Activated CD4-positive, alpha-beta T cell treated with anti-CD3 and anti-CD28 coated beads for 36 hours (primary cell): ENCODE measurements at regions not wholly inside any gene's neighbourhood (a gene's known extent, or its start where the extent isn't known, plus 50 kb on each side); places are given as distances from the start of the nearest gene placed in this dataset.
A peak's percentile ranks its signal among the peaks of the same experiment; 100 is the strongest.

Experiments used
- ATAC-seq: fragments of 200-7000 bp; cut with Tn5 transposase; one replicate; pipeline ENCODE4 v1.10.0; 2021; ENCODE audit warnings: mild to moderate bottlenecking, moderate library complexity
- CTCF ChIA-PET: fragments of 350-600 bp; sonication (Branson Sonifier 250); formaldehyde crosslinking; loops from one replicate; lab custom pipeline; 2021; ENCODE audit warnings: antibody characterized with exemption; lab: Charles Lee
- POLR2A ChIA-PET: fragments of 350-600 bp; sonication (Branson Sonifier 250); formaldehyde crosslinking; loops from one replicate; lab custom pipeline; 2021; ENCODE audit warnings: antibody characterized with exemption, inconsistent platforms; lab: Charles Lee
- DNase-seq: peaks from one replicate; pipeline ENCODE4 v3.0.0-alpha.2; 2020
- H3K27ac Mint-ChIP-seq: one replicate; pipeline ENCODE4 v1.8.0; 2021; ENCODE audit warnings: mixed read lengths
- H3K27me3 Mint-ChIP-seq: one replicate; pipeline ENCODE4 v1.8.0; 2021; ENCODE audit warnings: mixed read lengths
- H3K36me3 Mint-ChIP-seq: one replicate; pipeline ENCODE4 v1.8.0; 2021; ENCODE audit warnings: low read depth, mixed read lengths
- H3K4me1 Mint-ChIP-seq: one replicate; pipeline ENCODE4 v1.8.0; 2021; ENCODE audit warnings: mixed read lengths
- H3K4me3 Mint-ChIP-seq: one replicate; pipeline ENCODE4 v1.8.0; 2021; ENCODE audit warnings: mild to moderate bottlenecking, moderate library complexity, mixed read lengths
- H3K9me3 Mint-ChIP-seq: one replicate; pipeline ENCODE4 v1.8.0; 2021; ENCODE audit warnings: low read depth, mixed read lengths
- intact Hi-C, 2 experiments: fragments of 100-400 bp; cut with DNase I in 1 of 2; cut with micrococcal nuclease in 1 of 2; formaldehyde crosslinking; loops; one replicate each; pipeline versions ENCODE4 v1.14.2 to v1.15.1; 2022 to 2024; cut with DNase I, micrococcal nuclease

DNA sequence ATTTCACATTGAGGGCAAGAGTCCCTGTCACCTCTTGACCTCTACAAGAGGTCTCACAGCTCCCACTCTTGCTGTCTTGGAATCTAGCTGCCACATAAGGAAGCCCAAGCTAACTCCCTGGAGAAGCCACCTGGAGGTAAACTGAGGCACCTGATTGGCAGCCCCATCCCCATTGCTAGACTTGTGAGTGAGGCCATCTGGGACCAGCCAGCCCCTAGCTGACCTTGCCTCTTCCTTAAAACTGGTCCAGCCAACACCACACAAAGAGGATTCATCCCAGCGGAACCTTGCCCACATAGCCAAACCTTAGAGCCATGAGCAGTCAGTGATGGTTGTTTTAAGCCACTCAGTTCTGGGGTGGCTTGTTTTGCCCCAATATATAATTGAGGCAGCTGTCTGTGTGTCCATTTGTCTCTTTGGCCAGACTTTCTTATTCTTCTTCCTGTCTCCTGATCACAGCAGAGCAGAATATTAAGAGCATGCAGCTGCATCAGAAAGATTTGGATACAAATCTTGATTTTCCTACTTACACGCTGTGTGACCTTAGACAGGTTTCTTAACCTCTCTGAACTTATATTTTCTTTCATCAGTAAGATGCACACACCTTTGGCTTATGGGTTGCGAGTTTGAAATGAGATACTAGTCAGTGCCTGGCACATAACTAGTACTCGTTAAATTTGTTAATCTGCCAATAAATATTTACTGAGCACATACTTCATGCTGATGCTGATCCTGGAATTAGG lies 74.3 kb upstream of the TP53I11 start:
- intact Hi-C loops, result no loop called here
- no peaks in the 10 kb centered on the region for H3K9me3 Mint-ChIP-seq
- H3K27me3 Mint-ChIP-seq, result peaks cover 2% of the 10 kb centered on the region
- POLR2A ChIA-PET, result no interaction called here
- no peak for DNase-seq
- no peak overlapping the region for H3K27ac Mint-ChIP-seq
- no peak overlapping the region for H3K4me3 Mint-ChIP-seq
- CTCF ChIA-PET, result interaction anchor here (1.1 kb wide), 1 partner anchor 80 kb away, joined by 3 read pairs; no protein-coding TSS in a partner anchor
- H3K4me1 Mint-ChIP-seq, result peaks cover 11% of the 10 kb centered on the region
- ATAC-seq, result no peak
- no peaks in the 10 kb centered on the region for H3K36me3 Mint-ChIP-seq

DNA sequence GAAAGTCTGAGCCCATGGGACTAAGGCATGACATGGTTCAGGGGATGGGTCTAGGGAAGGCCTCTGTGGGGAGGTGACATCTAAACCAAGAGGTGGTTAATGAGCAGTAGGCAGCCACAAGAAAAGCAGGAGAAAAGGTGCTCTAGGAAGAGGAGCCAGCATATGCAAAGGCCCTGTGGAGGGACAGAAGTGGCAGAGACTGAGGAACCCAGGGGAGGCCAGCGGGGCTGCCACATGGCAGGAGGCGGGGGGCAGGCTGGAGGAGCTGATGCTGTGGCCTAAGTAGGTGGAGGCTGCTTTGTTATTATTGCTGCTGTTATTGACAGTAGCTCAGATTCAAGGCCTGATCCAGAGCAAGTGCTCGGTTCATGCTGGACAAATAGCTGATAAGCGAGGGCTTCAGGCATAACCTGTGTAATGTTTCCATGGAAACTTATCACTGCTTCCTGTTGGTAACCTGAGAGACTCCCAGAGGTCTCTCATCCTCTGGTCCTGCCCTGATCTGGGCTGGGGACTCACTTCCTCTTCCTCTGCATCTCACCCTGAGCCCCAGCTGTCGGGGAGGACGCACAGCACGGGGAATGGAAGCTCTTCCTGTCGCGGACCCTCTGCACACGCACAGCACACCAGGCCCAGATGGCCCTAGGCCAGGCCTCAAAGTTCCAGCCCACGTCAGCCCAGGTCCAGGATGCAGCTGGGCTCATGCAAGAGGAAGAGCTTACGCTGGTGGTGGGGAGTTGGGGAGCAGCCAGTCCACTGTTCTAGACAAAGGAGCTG lies 75.2 kb upstream of the TP53I11 start:
- peaks cover 11% of the 10 kb centered on the region for H3K4me1 Mint-ChIP-seq
- no peaks in the 10 kb centered on the region for H3K27me3 Mint-ChIP-seq
- H3K36me3 Mint-ChIP-seq, result no peaks in the 10 kb centered on the region
- peak; percentile 81 for ATAC-seq
- H3K9me3 Mint-ChIP-seq, result no peaks in the 10 kb centered on the region
- CTCF ChIA-PET, result interaction anchor here (0.9 to 1.3 kb wide), 4 partner anchors 9 to 99 kb away, joined by 3 to 6 read pairs (median 4); no protein-coding TSS in a partner anchor
- POLR2A ChIA-PET, result interaction anchor here (0.6 kb wide), 1 partner anchor 86 kb away, joined by 3 read pairs; no protein-coding TSS in a partner anchor
- intact Hi-C loops, result no loop called here
- H3K4me3 Mint-ChIP-seq, result no peak overlapping the region
- no peak overlapping the region for H3K27ac Mint-ChIP-seq
- peak; percentile 18 for DNase-seq

DNA sequence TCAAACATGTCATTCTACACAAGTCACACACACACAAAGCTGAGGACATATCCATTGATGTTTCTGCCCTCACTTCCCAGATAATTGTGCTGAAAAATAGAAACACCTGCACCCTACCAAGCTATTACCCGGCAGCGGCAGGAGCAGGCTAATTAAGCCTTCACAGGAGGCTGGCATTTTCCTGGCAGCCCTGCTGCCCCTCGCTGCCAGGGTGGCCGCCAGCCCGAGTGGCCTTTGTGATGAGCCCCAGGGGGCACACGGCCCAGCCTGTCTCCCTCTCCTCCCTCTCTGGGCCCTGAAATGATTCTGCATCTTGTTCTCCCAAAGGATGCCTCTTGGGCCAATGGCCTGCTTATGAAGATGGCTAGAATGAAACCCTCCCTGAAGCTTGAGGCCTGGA lies 76.2 kb upstream of the TP53I11 start:
- DNase-seq (no peak), ATAC-seq (no peak)
- Mint-ChIP-seq H3K36me3 (no peaks in the 10 kb centered on the region), H3K27me3 (no peaks in the 10 kb centered on the region), H3K4me3 (no peak overlapping the region), H3K9me3 (no peaks in the 10 kb centered on the region), H3K27ac (no peak overlapping the region), H3K4me1 (peaks cover 11% of the 10 kb centered on the region)
- ChIA-PET POLR2A (no interaction called here), CTCF (interaction anchor here (0.6 to 1.3 kb wide), 5 partner anchors 10 to 157 kb away, joined by 3 to 6 read pairs (median 3); no protein-coding TSS in a partner anchor)
- intact Hi-C loops, result no loop called here

DNA sequence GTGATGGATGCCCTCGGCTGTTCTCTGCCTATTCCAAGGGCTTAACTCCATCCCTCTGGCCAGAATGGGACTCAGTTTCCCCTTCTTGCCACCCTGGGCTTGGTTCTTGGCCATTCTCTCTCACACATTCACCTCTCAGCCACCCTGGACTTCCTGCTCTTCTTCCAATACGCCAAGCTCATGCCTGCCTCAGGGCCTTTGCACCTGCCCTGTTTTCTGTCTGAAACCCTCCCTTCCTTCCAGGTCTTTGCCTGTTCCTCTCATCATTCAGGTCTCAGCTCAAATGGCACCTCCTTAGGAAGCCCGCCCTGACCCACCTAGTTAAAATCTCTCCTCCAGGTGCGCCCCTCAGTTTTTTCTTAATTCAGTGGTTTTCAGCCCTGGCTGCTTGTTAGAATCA lies 76.6 kb upstream of the TP53I11 start:
- H3K9me3 Mint-ChIP-seq, result no peaks in the 10 kb centered on the region
- POLR2A ChIA-PET, result no interaction called here

DNA sequence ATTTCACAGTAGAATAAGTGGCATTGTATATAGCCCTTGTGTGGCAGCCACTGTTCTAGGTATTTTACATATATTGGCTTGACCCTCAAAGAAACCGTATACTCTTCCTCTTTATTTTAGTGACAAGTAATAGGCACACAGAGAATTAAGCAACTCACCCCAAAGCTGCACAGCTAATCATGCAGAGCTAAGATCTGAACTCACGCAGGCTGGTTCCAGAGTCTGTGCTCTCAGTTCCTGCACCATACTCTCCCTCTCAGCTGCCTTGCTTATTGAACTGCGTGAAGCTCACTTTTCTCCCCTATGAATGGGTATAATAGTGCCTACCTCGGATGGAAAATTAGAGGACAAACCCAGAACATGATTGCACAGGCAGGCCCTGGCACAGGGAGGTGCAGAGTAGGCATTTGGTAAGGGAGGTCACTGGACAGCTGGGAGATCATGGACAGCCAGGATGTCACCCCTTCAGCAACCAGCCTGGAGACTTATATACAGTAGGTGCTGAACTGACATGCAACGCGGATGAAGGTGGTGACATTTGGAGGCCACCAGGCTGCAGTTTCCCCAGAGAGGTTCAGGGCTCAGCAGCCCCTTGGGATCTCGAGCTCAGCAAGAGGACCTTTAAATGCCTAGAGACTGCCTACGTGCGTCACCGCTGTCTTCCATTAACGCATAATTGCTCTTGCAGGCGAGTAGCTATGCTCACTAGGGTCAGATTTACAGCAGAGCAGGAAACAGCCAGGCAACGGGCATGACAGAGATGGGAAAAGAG lies 78.4 kb upstream of the TP53I11 start:
- Mint-ChIP-seq H3K4me1 (peaks cover 11% of the 10 kb centered on the region), H3K4me3 (no peak overlapping the region), H3K27me3 (no peaks in the 10 kb centered on the region), H3K36me3 (no peaks in the 10 kb centered on the region), H3K9me3 (no peaks in the 10 kb centered on the region), H3K27ac (no peak overlapping the region)
- ChIA-PET POLR2A (no interaction called here), CTCF (interaction anchor here (0.7 to 2.0 kb wide), 4 partner anchors 11 to 102 kb away, joined by 3 to 7 read pairs (median 4); no protein-coding TSS in a partner anchor)
- intact Hi-C loops, result no loop called here
- no peak for DNase-seq
- no peak for ATAC-seq

More for the DNA sequence above, 76.6 kb upstream of the TP53I11 start:
- Mint-ChIP-seq H3K36me3 (no peaks in the 10 kb centered on the region), H3K4me3 (no peak overlapping the region), H3K27ac (no peak overlapping the region), H3K4me1 (peaks cover 11% of the 10 kb centered on the region), H3K27me3 (no peaks in the 10 kb centered on the region)
- intact Hi-C loops, result no loop called here
- CTCF ChIA-PET, result interaction anchor here (0.6 to 0.7 kb wide), 2 partner anchors 53 to 156 kb away, joined by 3 read pairs; no protein-coding TSS in a partner anchor
- ATAC-seq (no peak), DNase-seq (no peak)

- peaks cover 5% of the 10 kb centered on the region for H3K4me1 Mint-ChIP-seq
- H3K27ac Mint-ChIP-seq, result no peak overlapping the region
- H3K27me3 Mint-ChIP-seq, result no peaks in the 10 kb centered on the region
- ChIA-PET POLR2A (no interaction called here), CTCF (interaction anchor here (0.6 kb wide), 1 partner anchor 94 kb away, joined by 3 read pairs; no protein-coding TSS in a partner anchor)
- no peak for DNase-seq
- H3K36me3 Mint-ChIP-seq, result no peaks in the 10 kb centered on the region
- no peak for ATAC-seq
- H3K4me3 Mint-ChIP-seq, result no peak overlapping the region
- intact Hi-C loops, result no loop called here
- no peaks in the 10 kb centered on the region for H3K9me3 Mint-ChIP-seq
Measured at GRCh38 chr11:45030778-45031177, 80.1 kb upstream of the TP53I11 start.

GRCh38 chr11:45031912-45032519 lies 81.3 kb upstream of the TP53I11 start:
- intact Hi-C loops, result no loop called here
- no peaks in the 10 kb centered on the region for H3K27me3 Mint-ChIP-seq
- no peak for DNase-seq
- CTCF ChIA-PET, result no interaction called here
- no peak overlapping the region for H3K27ac Mint-ChIP-seq
- H3K9me3 Mint-ChIP-seq, result no peaks in the 10 kb centered on the region
- no peak overlapping the region for H3K4me3 Mint-ChIP-seq
- ATAC-seq, result no peak
- POLR2A ChIA-PET, result no interaction called here
- H3K4me1 Mint-ChIP-seq, result no peaks in the 10 kb centered on the region
- no peaks in the 10 kb centered on the region for H3K36me3 Mint-ChIP-seq

GRCh38 chr11:45035413-45035812 lies 84.7 kb upstream of the TP53I11 start:
- intact Hi-C loops, result no loop called here
- Mint-ChIP-seq H3K36me3 (no peaks in the 10 kb centered on the region), H3K4me3 (no peak overlapping the region), H3K4me1 (no peaks in the 10 kb centered on the region), H3K9me3 (peaks cover 6% of the 10 kb centered on the region), H3K27ac (no peak overlapping the region), H3K27me3 (no peaks in the 10 kb centered on the region)
- no peak for ATAC-seq
- POLR2A ChIA-PET, result no interaction called here
- no peak for DNase-seq
- CTCF ChIA-PET, result interaction anchor here (0.6 kb wide), 1 partner anchor 17 kb away, joined by 3 read pairs; no protein-coding TSS in a partner anchor

GRCh38 chr11:45036010-45036409 lies 85.3 kb upstream of the TP53I11 start:
- CTCF ChIA-PET, result interaction anchor here (0.6 kb wide), 1 partner anchor 16 kb away, joined by 3 read pairs; no protein-coding TSS in a partner anchor
- no peak overlapping the region for H3K4me3 Mint-ChIP-seq
- peaks cover 6% of the 10 kb centered on the region for H3K9me3 Mint-ChIP-seq
- no peaks in the 10 kb centered on the region for H3K4me1 Mint-ChIP-seq
- H3K27ac Mint-ChIP-seq, result no peak overlapping the region
- POLR2A ChIA-PET, result no interaction called here
- no peaks in the 10 kb centered on the region for H3K27me3 Mint-ChIP-seq
- intact Hi-C loops, result no loop called here
- H3K36me3 Mint-ChIP-seq, result no peaks in the 10 kb centered on the region
- ATAC-seq, result no peak
- DNase-seq, result no peak

DNA sequence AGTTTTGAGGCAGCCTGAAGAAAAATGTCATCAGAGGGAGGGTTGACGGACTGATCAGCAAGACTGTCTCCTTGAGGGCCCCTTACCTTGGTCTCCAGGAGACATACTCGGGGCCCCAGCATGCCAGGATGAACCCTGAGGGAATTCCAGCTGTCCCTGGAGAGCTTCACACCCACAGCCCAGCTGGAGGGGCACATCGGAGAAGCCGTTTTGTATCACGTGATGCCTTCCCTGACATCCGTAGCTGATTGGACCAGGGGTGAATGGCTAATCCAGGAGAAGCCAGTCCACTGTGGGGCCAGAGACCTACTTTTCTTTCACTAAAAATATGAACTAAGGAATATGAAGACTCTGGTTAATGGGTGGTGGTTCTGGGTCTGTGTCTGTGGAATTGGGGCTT lies 86.0 kb upstream of the TP53I11 start:
- Mint-ChIP-seq H3K36me3 (no peaks in the 10 kb centered on the region), H3K27me3 (no peaks in the 10 kb centered on the region), H3K27ac (no peak overlapping the region), H3K4me3 (no peak overlapping the region), H3K4me1 (no peaks in the 10 kb centered on the region), H3K9me3 (peaks cover 6% of the 10 kb centered on the region)
- DNase-seq (no peak), ATAC-seq (no peak)
- intact Hi-C loops, result no loop called here
- POLR2A ChIA-PET, result no interaction called here
- CTCF ChIA-PET, result interaction anchor here (1.0 kb wide), 1 partner anchor 735 kb away, joined by 3 read pairs; no protein-coding TSS in a partner anchor
